ENCODE measurements at regions not wholly inside any gene's neighbourhood (a gene's known extent, or its start where the extent isn't known, plus 50 kb on each side); places are given as distances from the start of the nearest gene placed in this dataset.

DNA sequence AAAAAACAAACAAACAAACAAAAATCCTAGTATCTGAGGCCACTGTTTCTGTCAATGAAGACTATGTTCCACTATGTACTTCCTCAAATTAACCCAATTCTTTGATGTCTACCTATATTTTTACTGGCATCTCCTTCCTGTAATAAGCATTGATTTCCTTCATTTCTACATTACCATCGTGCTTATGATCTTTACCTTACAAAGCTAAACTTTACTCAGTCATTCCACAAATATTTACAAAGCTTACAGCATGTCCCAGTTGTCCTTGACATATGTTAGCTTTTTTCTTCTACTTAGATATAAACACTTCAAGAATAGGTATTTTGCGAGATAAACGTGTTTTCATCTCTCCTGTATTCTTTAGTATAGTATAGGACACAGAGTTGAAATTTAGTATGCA, 1090.9 kb downstream of the PCDH9 start:
- no peak overlapping the region for H3K4me3 ChIP-seq (replicated peaks in 1 of 2; ENCODE audit: low read depth in 1 of 2, low read length in 2 of 2)
- ATAC-seq (no peak), DNase-seq (ENCODE audit: low read depth, low spot score) (no peak)
- ChIA-PET RAD21 (ENCODE audit: low non-redundant PET in 1 of 2, low total read pairs in 2 of 2, uncharacterized antibody in 2 of 2, unreplicated experiment in 2 of 2) (no interaction called here), POLR2A (no interaction called here), CTCF (no interaction called here)
- TF ChIP-seq ZNF274 (IDR thresholded peaks at IDR 0.05; ENCODE audit: low read depth, low read length) (no peak), CEBPB (IDR thresholded peaks at IDR 0.05; ENCODE audit: low read depth) (no peak), SRF (IDR thresholded peaks at IDR 0.05; ENCODE audit: low read depth) (no peak), ZFX (IDR thresholded peaks at IDR 0.05) (no peak), FOSL1 (IDR thresholded peaks at IDR 0.05; ENCODE audit: low read depth) (no peak), TCF7L2 (IDR thresholded peaks at IDR 0.05; ENCODE audit: borderline replicate concordance, extremely low read depth, insufficient read depth, insufficient read length) (no peak), SP1 (IDR thresholded peaks at IDR 0.05; ENCODE audit: low read depth) (no peak), POLR2A (IDR thresholded peaks at IDR 0.05; ENCODE audit: borderline replicate concordance, extremely low read depth, insufficient read depth, insufficient read length) (no peak), EZH2phosphoT487 (IDR thresholded peaks at IDR 0.05; ENCODE audit: borderline replicate concordance) (no peak), POLR2AphosphoS5 (IDR thresholded peaks at IDR 0.05; ENCODE audit: low read depth, low read length) (no peak), JUND (IDR thresholded peaks at IDR 0.05) (no peak), ELF1 (IDR thresholded peaks at IDR 0.05; ENCODE audit: borderline replicate concordance, low read depth) (no peak), EGR1 (IDR thresholded peaks at IDR 0.05; ENCODE audit: low read depth) (no peak), RAD21 (IDR thresholded peaks at IDR 0.05; ENCODE audit: low read depth) (no peak), EZH2 (IDR thresholded peaks at IDR 0.05) (no peak)
- TF ChIP-seq, protein P1, sequence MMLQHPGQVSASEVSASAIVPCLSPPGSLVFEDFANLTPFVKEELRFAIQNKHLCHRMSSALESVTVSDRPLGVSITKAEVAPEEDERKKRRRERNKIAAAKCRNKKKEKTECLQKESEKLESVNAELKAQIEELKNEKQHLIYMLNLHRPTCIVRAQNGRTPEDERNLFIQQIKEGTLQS (IDR thresholded peaks at IDR 0.05) = no peak
- TF ChIP-seq, protein P2, sequence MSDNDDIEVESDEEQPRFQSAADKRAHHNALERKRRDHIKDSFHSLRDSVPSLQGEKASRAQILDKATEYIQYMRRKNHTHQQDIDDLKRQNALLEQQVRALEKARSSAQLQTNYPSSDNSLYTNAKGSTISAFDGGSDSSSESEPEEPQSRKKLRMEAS (IDR thresholded peaks at IDR 0.05) = no peak
- TF ChIP-seq, protein P3, sequence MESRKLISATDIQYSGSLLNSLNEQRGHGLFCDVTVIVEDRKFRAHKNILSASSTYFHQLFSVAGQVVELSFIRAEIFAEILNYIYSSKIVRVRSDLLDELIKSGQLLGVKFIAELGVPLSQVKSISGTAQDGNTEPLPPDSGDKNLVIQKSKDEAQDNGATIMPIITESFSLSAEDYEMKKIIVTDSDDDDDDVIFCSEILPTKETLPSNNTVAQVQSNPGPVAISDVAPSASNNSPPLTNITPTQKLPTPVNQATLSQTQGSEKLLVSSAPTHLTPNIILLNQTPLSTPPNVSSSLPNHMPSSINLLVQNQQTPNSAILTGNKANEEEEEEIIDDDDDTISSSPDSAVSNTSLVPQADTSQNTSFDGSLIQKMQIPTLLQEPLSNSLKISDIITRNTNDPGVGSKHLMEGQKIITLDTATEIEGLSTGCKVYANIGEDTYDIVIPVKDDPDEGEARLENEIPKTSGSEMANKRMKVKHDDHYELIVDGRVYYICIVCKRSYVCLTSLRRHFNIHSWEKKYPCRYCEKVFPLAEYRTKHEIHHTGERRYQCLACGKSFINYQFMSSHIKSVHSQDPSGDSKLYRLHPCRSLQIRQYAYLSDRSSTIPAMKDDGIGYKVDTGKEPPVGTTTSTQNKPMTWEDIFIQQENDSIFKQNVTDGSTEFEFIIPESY (IDR thresholded peaks at IDR 0.05; ENCODE audit: extremely low read depth, insufficient replicate concordance, low read length) = no peak
- TF ChIP-seq, protein P4, sequence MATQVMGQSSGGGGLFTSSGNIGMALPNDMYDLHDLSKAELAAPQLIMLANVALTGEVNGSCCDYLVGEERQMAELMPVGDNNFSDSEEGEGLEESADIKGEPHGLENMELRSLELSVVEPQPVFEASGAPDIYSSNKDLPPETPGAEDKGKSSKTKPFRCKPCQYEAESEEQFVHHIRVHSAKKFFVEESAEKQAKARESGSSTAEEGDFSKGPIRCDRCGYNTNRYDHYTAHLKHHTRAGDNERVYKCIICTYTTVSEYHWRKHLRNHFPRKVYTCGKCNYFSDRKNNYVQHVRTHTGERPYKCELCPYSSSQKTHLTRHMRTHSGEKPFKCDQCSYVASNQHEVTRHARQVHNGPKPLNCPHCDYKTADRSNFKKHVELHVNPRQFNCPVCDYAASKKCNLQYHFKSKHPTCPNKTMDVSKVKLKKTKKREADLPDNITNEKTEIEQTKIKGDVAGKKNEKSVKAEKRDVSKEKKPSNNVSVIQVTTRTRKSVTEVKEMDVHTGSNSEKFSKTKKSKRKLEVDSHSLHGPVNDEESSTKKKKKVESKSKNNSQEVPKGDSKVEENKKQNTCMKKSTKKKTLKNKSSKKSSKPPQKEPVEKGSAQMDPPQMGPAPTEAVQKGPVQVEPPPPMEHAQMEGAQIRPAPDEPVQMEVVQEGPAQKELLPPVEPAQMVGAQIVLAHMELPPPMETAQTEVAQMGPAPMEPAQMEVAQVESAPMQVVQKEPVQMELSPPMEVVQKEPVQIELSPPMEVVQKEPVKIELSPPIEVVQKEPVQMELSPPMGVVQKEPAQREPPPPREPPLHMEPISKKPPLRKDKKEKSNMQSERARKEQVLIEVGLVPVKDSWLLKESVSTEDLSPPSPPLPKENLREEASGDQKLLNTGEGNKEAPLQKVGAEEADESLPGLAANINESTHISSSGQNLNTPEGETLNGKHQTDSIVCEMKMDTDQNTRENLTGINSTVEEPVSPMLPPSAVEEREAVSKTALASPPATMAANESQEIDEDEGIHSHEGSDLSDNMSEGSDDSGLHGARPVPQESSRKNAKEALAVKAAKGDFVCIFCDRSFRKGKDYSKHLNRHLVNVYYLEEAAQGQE (IDR thresholded peaks at IDR 0.05; ENCODE audit: low read depth) = no peak
- H4K20me1 ChIP-seq (ENCODE audit: insufficient read depth) = no peaks in the 10 kb centered on the region
- H3K9me3 ChIP-seq (ENCODE audit: control insufficient read depth in 1 of 2, insufficient read depth in 1 of 2, low read depth in 1 of 2, low read length in 2 of 2) = no peaks in the 10 kb centered on the region
- no peaks in the 10 kb centered on the region for H3K27me3 ChIP-seq (ENCODE audit: insufficient read depth, low read length)
- H3K79me2 ChIP-seq (ENCODE audit: insufficient read depth, low read length) = no peaks in the 10 kb centered on the region
- no peak overlapping the region for H3K9ac ChIP-seq (ENCODE audit: low read length)
- H3K27ac ChIP-seq (ENCODE audit: low read depth, low read length) = no peak overlapping the region
- no TSS peak for BruUV-seq (replicated peaks)
- no peaks in the 10 kb centered on the region for H3K36me3 ChIP-seq (ENCODE audit: control insufficient read depth in 1 of 2, insufficient read depth in 2 of 2, low read length in 2 of 2)
- H3K9me2 ChIP-seq (ENCODE audit: insufficient read depth) = no peaks in the 10 kb centered on the region
- H3K4me1 ChIP-seq (ENCODE audit: control insufficient read depth in 1 of 2, insufficient read depth in 2 of 2, low read length in 2 of 2) = no peaks in the 10 kb centered on the region
- intact Hi-C loops (cut with micrococcal nuclease) = no loop called here
- H2AFZ ChIP-seq (ENCODE audit: low read depth, low read length, poor library complexity, severe bottlenecking) = no peak overlapping the region
- no peak overlapping the region for H3K4me2 ChIP-seq (ENCODE audit: low read length)

Measured in HCT116 (cell line).